ENCODE measurements at regions not wholly inside any gene's neighbourhood (a gene's known extent, or its start where the extent isn't known, plus 50 kb on each side); places are given as distances from the start of the nearest gene placed in this dataset.

DNA sequence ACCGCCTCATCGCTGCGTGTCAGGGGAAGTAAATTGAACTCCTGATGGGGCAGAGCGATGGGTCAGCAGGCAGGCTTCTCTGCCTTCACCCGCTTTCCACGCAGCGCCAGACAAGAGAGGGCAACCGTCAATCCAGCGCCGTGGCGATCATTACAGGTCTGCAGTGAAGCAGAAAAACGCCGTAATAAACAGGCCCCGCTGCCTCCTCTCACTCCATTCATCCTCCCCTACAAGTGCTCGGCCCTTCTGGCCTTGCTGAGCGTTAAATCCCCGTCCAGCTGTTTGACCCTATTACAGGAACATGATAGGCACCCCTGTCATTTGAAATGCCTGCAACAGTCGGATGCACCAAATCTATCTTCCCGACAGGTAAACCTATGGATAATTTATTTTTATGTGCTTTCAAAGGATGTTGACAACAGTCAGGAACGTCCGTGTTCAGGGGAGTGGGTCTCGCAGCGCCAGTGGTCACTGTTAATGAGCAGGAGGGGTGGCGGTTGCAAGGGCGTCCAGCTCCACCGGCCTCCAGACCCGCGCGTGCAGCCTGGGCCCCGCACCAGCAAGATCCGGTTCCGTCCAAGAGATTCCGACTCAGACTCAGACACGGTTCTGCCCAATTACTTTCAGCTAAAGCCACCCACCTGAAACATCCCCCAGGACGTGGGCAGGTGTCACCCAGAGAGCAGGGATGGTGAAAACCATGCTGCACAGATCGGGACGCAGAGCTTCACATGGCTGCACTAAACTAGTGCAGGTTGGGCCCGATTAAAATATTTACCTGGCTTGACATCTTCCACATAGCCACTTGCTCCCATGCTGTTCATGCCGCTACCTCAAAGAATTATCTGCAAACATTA lies 508.0 kb upstream of the MGMT start:
- TF ChIP-seq, protein P1, sequence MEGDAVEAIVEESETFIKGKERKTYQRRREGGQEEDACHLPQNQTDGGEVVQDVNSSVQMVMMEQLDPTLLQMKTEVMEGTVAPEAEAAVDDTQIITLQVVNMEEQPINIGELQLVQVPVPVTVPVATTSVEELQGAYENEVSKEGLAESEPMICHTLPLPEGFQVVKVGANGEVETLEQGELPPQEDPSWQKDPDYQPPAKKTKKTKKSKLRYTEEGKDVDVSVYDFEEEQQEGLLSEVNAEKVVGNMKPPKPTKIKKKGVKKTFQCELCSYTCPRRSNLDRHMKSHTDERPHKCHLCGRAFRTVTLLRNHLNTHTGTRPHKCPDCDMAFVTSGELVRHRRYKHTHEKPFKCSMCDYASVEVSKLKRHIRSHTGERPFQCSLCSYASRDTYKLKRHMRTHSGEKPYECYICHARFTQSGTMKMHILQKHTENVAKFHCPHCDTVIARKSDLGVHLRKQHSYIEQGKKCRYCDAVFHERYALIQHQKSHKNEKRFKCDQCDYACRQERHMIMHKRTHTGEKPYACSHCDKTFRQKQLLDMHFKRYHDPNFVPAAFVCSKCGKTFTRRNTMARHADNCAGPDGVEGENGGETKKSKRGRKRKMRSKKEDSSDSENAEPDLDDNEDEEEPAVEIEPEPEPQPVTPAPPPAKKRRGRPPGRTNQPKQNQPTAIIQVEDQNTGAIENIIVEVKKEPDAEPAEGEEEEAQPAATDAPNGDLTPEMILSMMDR (conservative IDR thresholded peaks at IDR 0.05 in 1 of 2, IDR thresholded peaks at IDR 0.05 in 1 of 2; ENCODE audit: extremely low read depth in 1 of 2, insufficient read depth in 1 of 2, low read depth in 1 of 2, low read length in 2 of 2) = no peak
- TF ChIP-seq EZH2 (IDR thresholded peaks at IDR 0.05; ENCODE audit: borderline replicate concordance, low read length) = no peak

Measured in mammary epithelial cell (primary cell).